Myocyte (in vitro differentiated cells): ENCODE measurements at regions not wholly inside any gene's neighbourhood (a gene's known extent, or its start where the extent isn't known, plus 50 kb on each side); places are given as distances from the start of the nearest gene placed in this dataset.

Source experiments
- DNase-seq: peaks from one replicate; pipeline ENCODE4 v3.0.0-alpha.2; 2012; ENCODE audit warnings: low read depth

- DNase-seq = peak; percentile 81
Observed at GRCh38 chr2:146927080-146927711, 917.6 kb upstream of the ACVR2A start.

GRCh38 chr2:146918280-146918679 is 926.5 kb upstream of the ACVR2A start:
- no peak for DNase-seq

DNA sequence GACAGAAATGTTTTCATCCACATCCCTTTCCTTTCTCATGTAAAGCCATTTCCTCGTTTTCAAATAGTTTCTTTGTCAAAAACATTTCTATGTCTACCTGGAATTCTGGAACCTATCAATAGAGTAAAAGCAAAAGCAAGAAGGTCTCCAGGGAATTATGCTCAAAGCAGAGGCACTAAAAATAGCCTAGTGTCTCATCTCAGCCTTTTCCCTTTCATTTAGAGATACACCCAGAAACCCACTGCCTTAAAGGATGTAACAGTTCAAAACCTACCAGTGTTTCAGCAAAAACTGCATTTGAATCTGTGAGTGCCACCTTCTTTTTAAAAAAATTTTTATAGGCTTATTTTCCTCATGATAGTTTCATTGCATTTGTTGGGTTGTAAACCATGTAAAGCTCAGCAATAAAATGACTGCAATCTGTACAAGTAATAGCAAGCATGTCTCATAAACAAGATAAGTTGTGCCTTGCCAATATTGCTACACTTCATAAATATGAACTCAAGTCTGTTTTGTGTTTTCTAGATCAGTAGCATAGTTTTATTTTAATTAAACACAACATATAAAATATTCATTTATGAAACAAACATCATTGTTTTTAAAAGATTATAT is 927.3 kb upstream of the ACVR2A start:
- peak; percentile 66 for DNase-seq

DNA sequence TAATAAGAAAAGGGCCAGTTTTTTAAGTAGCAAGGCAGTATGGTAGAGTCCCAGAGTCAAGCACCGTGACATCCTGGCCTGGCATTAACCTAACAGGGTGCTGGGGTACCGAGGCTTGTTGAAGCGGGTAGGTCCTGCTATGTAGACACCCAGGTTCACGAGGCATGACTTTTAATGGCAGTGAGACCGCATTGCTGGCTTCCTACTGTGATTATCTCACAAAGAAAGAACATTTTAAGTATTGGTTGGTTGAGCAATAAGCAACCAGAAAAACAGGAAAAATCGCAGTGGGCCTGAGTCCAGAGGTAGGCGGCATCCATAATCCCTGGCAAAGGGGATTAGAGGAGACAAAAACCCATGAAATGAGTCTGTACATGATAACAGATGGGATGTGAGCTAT is 927.9 kb upstream of the ACVR2A start:
- DNase-seq = no peak

DNA sequence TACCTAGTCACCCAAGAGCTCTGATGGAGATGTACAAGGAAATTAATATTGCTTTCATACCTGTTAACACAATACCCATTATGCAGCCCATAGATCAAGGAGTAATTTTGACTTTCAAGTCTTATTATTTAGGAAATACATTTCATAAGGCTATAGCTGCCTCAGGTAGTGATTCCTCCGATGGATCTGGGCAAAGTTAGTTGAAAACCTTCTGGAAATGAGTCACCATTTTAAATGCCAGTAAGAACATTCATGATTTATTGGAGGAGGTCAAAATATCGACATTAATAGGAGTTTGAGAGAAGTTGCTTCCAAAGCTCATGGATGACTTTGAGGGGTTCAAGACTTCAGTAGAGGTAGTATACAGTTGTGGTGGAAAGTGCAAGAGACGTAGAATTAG is 931.4 kb upstream of the ACVR2A start:
- DNase-seq = no peak

GRCh38 chr2:146912536-146912935 is 932.3 kb upstream of the ACVR2A start:
- no peak for DNase-seq

DNA sequence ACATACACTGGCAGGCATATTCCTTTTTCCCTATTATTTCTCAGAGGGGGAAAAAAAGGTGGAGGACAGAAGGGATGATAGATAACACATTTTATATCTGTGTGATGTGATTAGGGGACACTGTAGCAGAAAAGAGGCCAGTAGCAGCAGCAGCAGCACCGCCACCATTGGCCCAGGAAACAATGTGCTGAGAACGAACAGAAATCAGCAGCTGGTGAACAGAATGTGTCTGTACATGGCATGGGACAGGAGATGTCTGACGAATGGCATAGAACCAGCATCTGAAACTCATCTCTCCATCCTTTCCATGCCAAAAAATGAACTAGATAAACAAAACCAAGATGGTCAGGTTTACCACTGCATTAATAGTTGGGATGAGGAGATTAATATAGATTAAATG is 936.1 kb upstream of the ACVR2A start:
- no peak for DNase-seq

GRCh38 chr2:146898083-146898482 is 946.7 kb upstream of the ACVR2A start:
- DNase-seq = no peak

- DNase-seq = no peak
Observed at GRCh38 chr2:146894514-146894913, 950.3 kb upstream of the ACVR2A start.

GRCh38 chr2:146893500-146894041 is 951.3 kb upstream of the ACVR2A start:
- DNase-seq = no peak

DNA sequence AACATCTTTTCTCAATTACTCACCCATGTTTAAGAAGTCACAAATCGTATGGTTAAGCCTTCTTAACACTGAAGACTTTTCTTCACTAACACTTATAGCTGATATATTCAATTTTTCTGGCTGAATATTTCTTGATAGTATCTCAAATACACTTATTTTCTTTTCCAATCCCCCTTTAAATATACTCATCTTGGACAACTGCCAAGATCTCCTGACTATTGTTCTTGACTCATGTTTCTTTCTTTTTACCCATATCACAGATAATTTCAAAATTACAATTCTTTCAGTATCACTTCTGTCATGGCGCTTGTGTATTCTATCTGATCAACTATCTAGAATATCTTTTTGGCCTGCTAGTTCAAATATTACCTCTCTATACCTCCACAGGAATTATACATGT is 954.3 kb upstream of the ACVR2A start:
- no peak for DNase-seq

GRCh38 chr2:146879882-146880281 is 964.9 kb upstream of the ACVR2A start:
- no peak for DNase-seq

GRCh38 chr2:146874260-146874658 is 970.6 kb upstream of the ACVR2A start:
- peak; percentile 66 for DNase-seq

DNA sequence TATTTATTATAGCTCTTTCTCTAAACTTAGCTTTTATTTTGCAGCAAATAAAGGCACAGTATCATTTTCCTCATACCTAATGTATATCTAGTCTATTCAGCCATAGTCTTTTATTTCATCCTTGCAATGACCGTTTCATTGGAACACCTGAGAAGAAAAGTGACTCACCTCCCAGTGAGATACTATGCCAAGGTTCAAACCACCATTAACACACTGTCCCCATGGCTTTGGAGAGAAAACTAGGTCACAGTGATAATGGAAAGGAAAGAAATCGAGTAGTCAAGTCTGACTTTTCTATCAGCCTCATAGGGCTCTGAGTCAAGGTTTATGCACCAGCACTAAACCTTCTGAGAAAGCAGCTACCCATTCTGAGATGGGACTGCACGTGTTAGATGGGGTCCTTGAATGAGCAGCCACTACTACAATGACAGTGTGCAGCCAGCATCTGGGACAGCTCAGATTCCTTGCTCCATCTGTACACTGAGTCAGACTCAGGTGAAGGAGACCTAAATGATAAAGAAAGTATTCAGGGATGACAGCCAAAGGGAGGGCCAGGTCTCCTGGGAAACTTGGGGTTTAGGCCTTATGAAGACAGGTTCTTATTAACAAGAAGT is 971.1 kb upstream of the ACVR2A start:
- no peak for DNase-seq

GRCh38 chr2:146873056-146873455 is 971.8 kb upstream of the ACVR2A start:
- DNase-seq = peak; percentile 31

DNA sequence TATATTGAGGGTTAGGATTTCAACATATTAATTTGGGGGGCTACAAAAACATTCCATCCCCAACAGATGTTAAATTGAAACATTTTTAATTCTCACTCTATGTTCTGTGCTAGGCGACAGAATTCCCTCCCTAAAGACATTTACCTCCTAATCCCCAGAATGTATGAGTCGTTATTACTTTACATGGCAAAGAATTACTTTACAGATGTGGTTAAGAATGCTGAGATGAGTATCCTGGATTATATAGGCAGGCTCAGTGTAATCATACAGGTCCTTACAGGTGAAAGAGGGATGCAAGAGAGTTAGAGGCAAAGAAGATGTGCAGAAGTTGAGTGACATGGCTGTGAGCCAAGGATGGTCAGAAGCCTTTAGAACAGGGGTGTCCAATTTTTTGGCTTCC is 974.1 kb upstream of the ACVR2A start:
- DNase-seq = no peak

GRCh38 chr2:146869328-146869727 is 975.5 kb upstream of the ACVR2A start:
- no peak for DNase-seq

DNA sequence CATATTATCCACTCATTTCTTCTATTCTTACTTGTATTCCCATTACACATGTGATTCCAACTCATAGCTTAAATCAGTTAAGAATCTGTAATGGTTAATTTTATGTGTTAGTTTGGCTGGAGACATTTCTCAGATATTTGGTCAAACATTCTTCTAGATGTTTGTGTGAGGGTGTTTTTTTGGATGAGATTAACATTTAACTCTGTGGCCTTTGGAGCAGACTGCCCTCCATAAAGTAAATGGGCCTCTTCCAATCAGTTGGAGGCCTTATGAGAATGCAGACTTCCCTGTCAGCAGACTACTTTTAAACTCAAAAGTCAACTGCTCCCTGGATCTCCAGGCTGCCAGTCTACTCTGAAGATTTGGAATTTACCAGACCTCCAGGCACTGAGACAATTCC is 976.8 kb upstream of the ACVR2A start:
- no peak for DNase-seq

GRCh38 chr2:146867477-146867986 is 977.3 kb upstream of the ACVR2A start:
- no peak for DNase-seq

- DNase-seq = peak; percentile 40
Observed at GRCh38 chr2:146853741-146854444, 990.9 kb upstream of the ACVR2A start.

DNA sequence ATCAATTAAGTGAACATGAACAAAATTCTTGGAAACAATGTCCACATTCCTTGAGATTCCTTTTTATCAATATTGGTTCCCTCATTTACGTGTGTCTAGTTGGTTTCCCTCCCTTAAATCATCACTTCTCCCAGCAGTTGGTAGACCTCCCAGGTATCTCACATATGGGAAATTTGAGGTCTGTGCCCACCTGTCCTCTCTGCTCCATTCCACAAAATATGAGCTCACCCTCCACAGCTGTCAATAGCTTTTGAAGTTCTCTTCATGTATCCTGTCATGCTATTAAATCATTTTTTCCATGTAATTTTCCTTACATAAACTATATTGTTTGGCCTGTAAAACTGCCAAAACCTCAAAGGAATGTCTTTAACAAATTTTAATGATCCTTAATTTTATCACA is 992.2 kb upstream of the ACVR2A start:
- DNase-seq = peak; percentile 26

DNA sequence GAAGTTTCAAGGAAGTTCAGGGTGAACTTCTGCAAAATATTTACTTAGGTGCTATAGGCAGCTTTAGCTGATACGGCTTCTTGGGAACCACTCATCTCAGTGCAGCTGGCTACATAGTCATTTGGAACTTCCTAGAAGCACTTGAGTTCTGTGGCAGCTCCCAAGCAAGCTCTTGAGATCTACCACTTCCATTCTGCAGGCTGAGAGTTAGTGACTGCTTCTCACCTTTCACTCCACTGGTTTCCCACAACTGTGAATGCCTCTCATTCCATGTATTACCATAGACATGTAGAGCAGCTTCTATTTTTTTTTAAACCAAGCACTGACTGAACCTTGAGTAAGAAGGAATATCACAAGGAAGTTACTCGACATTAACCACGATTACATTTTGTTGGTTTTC is 994.1 kb upstream of the ACVR2A start:
- DNase-seq = peak; percentile 90
